Endodermal cell (in vitro differentiated cells): ENCODE measurements at regions not wholly inside any gene's neighbourhood (a gene's known extent, or its start where the extent isn't known, plus 50 kb on each side); places are given as distances from the start of the nearest gene placed in this dataset.
"Not testable (repeated sequence)": the region's sequence is repeated elsewhere in the genome, so short reads cannot be mapped to it uniquely, and the experiment has no call there.

Source experiments
- DNase-seq: peaks from one replicate; pipeline ENCODE4 v3.0.0-alpha.2; 2017
- H3K27ac ChIP-seq: 2 replicates; pipeline ENCODE4 v1.5.1; 2013; ENCODE audit warnings: mild to moderate bottlenecking, low read depth, low read length, moderate library complexity
- H3K27me3 ChIP-seq: 2 replicates; pipeline ENCODE4 v1.6.1; 2013; ENCODE audit warnings: mild to moderate bottlenecking, low read length, moderate library complexity; ENCODE audit not compliant: insufficient read depth, control insufficient read depth, poor library complexity, severe bottlenecking
- H3K36me3 ChIP-seq: 2 replicates; pipeline ENCODE4 v1.7.0; 2013; ENCODE audit warnings: mild to moderate bottlenecking, low read length, moderate library complexity; ENCODE audit not compliant: control insufficient read depth, insufficient read depth
- H3K4me1 ChIP-seq: one replicate; pipeline ENCODE4 v1.7.0; 2013; ENCODE audit warnings: low read length; ENCODE audit not compliant: control insufficient read depth, insufficient read depth
- H3K4me3 ChIP-seq: 2 replicates; pipeline ENCODE4 v1.5.1; 2013; ENCODE audit warnings: mild to moderate bottlenecking, low read length, moderate library complexity
- H3K9ac ChIP-seq: 2 replicates; pipeline ENCODE4 v1.6.1; 2013; ENCODE audit warnings: mild to moderate bottlenecking, low read length, moderate library complexity; ENCODE audit not compliant: poor library complexity, severe bottlenecking; ENCODE audit errors: extremely low read depth
- H3K9me3 ChIP-seq: 2 replicates; pipeline ENCODE4 v1.6.1; 2013; ENCODE audit warnings: mild to moderate bottlenecking, low read length, moderate library complexity; ENCODE audit not compliant: control insufficient read depth
- H3K27ac Mint-ChIP-seq: 2 replicates; pipeline ENCODE4 v1.8.0; 2020; ENCODE audit warnings: mixed read lengths
- H3K27me3 Mint-ChIP-seq: 2 replicates; pipeline ENCODE4 v1.8.0; 2021; ENCODE audit warnings: mild to moderate bottlenecking, mixed read lengths; ENCODE audit not compliant: insufficient read depth
- H3K36me3 Mint-ChIP-seq: 2 replicates; pipeline ENCODE4 v1.8.0; 2020; ENCODE audit warnings: low read depth, mixed read lengths
- H3K4me1 Mint-ChIP-seq: 2 replicates; pipeline ENCODE4 v1.8.0; 2020; ENCODE audit warnings: mixed read lengths
- H3K4me3 Mint-ChIP-seq: 2 replicates; pipeline ENCODE4 v1.8.0; 2020; ENCODE audit warnings: mild to moderate bottlenecking, moderate library complexity, mixed read lengths
- H3K9me3 Mint-ChIP-seq: 2 replicates; pipeline ENCODE4 v1.8.0; 2020; ENCODE audit warnings: mild to moderate bottlenecking, mixed read lengths
- CTCF ChIP-seq: fragments of 200-600 bp; sonication (generic); conservative IDR thresholded peaks from 2 replicates; pipeline ENCODE4 v1.5.0; 2021; ENCODE audit warnings: antibody characterized with exemption, mild to moderate bottlenecking
- WGBS, 2 experiments: methylation state at CpG; one replicate each; pipeline versions ENCODE4 v1.1.5 to v1.1.7; 2013; ENCODE audit warnings: missing lambda C conversion rate in 2 of 2, mixed read lengths in 1 of 2; ENCODE audit not compliant: insufficient coverage in 1 of 2, insufficient read length in 1 of 2; 5-methylcytosine and 5-hydroxymethylcytosine counted together

GRCh38 chr13:37475151-37475550, 123.4 kb downstream of the POSTN start:
- DNase-seq = no peak
- no peaks in the 10 kb centered on the region for H3K36me3 ChIP-seq
- Mint-ChIP-seq H3K27ac (no peak overlapping the region), H3K4me1 (peaks cover 21% of the 10 kb centered on the region), H3K9me3 (peaks cover 2% of the 10 kb centered on the region), H3K36me3 (no peaks in the 10 kb centered on the region), H3K4me3 (no peak overlapping the region), H3K27me3 (no peaks in the 10 kb centered on the region)
- H3K27me3 ChIP-seq = no peaks in the 10 kb centered on the region
- H3K9ac ChIP-seq = no peak overlapping the region
- H3K27ac ChIP-seq = no peak overlapping the region
- no peak overlapping the region for H3K4me3 ChIP-seq
- H3K9me3 ChIP-seq = no peaks in the 10 kb centered on the region
- no peaks in the 10 kb centered on the region for H3K4me1 ChIP-seq
- no peak for TF ChIP-seq CTCF
- 49% methylated on average over 2 of the region's 2 CpGs; no CpG with 5 or more reads in 1 of the 2 experiments for WGBS, 2 experiments

DNA sequence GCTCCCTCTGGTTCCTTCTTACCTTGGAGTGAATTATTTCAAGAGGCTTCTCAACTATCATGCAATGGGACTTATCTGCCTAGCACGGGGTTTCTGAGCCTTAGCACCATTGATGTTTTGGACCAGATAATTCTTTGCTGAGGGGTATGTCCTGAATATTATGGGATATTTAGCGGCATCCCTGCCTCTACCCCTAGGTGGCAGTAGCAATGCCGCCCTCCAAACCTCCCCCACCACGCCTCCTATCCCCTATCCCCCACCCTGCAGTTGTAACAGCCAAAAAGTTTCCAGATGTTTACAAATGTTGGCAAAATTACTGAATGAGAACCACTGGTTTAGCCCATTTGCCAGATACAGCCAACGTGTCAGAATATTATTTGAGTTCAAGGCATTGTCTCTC, 125.5 kb downstream of the POSTN start:
- no peaks in the 10 kb centered on the region for H3K36me3 Mint-ChIP-seq
- WGBS, 2 experiments = 93 to 100% methylated on average over 1 to 5 of the region's 5 CpGs
- no peaks in the 10 kb centered on the region for H3K9me3 ChIP-seq
- H3K27ac Mint-ChIP-seq = no peak overlapping the region
- no peaks in the 10 kb centered on the region for H3K27me3 ChIP-seq
- H3K27ac ChIP-seq = no peak overlapping the region
- peak; percentile 68 for TF ChIP-seq CTCF
- H3K36me3 ChIP-seq = no peaks in the 10 kb centered on the region
- DNase-seq = peak; percentile 61
- H3K27me3 Mint-ChIP-seq = no peaks in the 10 kb centered on the region
- no peaks in the 10 kb centered on the region for H3K4me1 ChIP-seq
- peaks cover 2% of the 10 kb centered on the region for H3K9me3 Mint-ChIP-seq
- no peak overlapping the region for H3K4me3 Mint-ChIP-seq
- H3K4me1 Mint-ChIP-seq = peaks cover 21% of the 10 kb centered on the region
- no peak overlapping the region for H3K9ac ChIP-seq
- H3K4me3 ChIP-seq = no peak overlapping the region

DNA sequence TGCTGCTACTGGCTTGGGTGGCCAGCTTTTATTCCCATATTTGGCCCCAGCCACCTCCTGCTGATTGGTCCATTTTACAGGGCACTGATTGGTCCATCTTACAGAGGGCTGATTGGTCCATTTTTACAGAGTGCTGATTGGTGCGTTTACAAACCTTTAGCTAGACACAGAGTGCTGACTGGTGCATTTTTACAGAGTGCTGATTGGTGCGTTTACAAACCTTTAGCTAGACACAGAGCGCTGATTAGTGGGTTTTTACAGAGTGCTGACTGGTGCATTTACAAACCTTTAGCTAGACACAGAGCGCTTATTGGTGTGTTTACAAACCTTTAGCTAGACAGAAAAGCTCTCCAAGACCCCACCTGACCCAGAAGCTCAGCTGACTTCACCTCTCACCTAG, 126.3 kb downstream of the POSTN start:
- not testable (repeated sequence) for H3K4me1 ChIP-seq, H3K9me3 Mint-ChIP-seq, H3K4me3 ChIP-seq, H3K36me3 ChIP-seq, H3K36me3 Mint-ChIP-seq, H3K4me3 Mint-ChIP-seq, H3K27ac Mint-ChIP-seq, H3K27me3 Mint-ChIP-seq, DNase-seq, H3K9me3 ChIP-seq, H3K27ac ChIP-seq, H3K27me3 ChIP-seq, H3K9ac ChIP-seq
- H3K4me1 Mint-ChIP-seq = peaks cover 21% of the 10 kb centered on the region
- 92% methylated on average over 2 to 4 of the region's 4 CpGs for WGBS, 2 experiments

DNA sequence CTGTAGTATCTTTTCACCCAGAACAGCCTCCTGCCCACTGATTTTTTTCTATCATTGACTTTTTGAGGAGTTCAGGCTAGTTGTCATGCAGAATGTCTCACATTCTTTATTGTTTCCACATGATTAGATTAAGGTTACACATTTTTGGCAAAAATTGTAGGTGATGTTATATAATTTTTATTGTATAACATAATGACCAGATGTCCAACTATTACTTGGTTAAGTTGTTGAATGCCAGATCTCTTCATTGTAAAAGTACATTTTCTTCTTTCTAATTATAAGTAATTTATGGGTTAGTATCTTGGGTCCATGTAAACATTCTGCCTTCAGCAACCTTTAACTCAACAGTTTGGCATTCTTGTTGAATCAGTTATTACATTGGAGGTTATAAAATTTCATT, 138.4 kb downstream of the POSTN start:
- Histone ChIP-seq H3K27me3 (no peaks in the 10 kb centered on the region), H3K4me1 (no peaks in the 10 kb centered on the region), H3K4me3 (no peak overlapping the region), H3K9me3 (no peaks in the 10 kb centered on the region), H3K9ac (no peak overlapping the region), H3K27ac (no peak overlapping the region), H3K36me3 (no peaks in the 10 kb centered on the region)
- Mint-ChIP-seq H3K4me3 (no peak overlapping the region), H3K4me1 (no peaks in the 10 kb centered on the region), H3K36me3 (no peaks in the 10 kb centered on the region), H3K27me3 (no peaks in the 10 kb centered on the region), H3K9me3 (peaks cover 6% of the 10 kb centered on the region), H3K27ac (no peak overlapping the region)
- no peak for TF ChIP-seq CTCF
- DNase-seq = no peak
